BE2C (cell line): ENCODE measurements at regions not wholly inside any gene's neighbourhood (a gene's known extent, or its start where the extent isn't known, plus 50 kb on each side); places are given as distances from the start of the nearest gene placed in this dataset.

ENCODE experiments used
- DNase-seq: peaks from one replicate; pipeline ENCODE4 v3.0.0-alpha.2; 2020
- H3K27me3 ChIP-seq: fragments of 250-450 bp; sonication (Bioruptor Pico); 2 replicates; pipeline ENCODE4 v1.5.1; 2020; ENCODE audit warnings: mild to moderate bottlenecking
- H3K36me3 ChIP-seq: fragments of 250-450 bp; sonication (Bioruptor Pico); 2 replicates; pipeline ENCODE4 v1.5.1; 2020; ENCODE audit warnings: mild to moderate bottlenecking
- H3K4me1 ChIP-seq: fragments of 250-450 bp; sonication (Bioruptor Pico); 2 replicates; pipeline ENCODE4 v1.5.1; 2020
- H3K4me3 ChIP-seq: 2 replicates; pipeline ENCODE4 v1.5.1; 2011; ENCODE audit warnings: low read depth, low read length
- H3K9me3 ChIP-seq: fragments of 250-450 bp; sonication (Bioruptor Pico); 2 replicates; pipeline ENCODE4 v1.5.1; 2020
- TF ChIP-seq, protein P1 (sequence below): IDR thresholded peaks from 2 replicates; pipeline ENCODE4 v1.5.1; 2012; ENCODE audit warnings: mild to moderate bottlenecking, low read depth, low read length

GRCh38 chr3:66709532-66709931 is 208.7 kb upstream of the LRIG1 start:
- Histone ChIP-seq H3K4me1 (no peaks in the 10 kb centered on the region), H3K4me3 (no peak overlapping the region), H3K27me3 (no peaks in the 10 kb centered on the region), H3K36me3 (no peaks in the 10 kb centered on the region), H3K9me3 (no peaks in the 10 kb centered on the region)
- TF ChIP-seq, protein P1, sequence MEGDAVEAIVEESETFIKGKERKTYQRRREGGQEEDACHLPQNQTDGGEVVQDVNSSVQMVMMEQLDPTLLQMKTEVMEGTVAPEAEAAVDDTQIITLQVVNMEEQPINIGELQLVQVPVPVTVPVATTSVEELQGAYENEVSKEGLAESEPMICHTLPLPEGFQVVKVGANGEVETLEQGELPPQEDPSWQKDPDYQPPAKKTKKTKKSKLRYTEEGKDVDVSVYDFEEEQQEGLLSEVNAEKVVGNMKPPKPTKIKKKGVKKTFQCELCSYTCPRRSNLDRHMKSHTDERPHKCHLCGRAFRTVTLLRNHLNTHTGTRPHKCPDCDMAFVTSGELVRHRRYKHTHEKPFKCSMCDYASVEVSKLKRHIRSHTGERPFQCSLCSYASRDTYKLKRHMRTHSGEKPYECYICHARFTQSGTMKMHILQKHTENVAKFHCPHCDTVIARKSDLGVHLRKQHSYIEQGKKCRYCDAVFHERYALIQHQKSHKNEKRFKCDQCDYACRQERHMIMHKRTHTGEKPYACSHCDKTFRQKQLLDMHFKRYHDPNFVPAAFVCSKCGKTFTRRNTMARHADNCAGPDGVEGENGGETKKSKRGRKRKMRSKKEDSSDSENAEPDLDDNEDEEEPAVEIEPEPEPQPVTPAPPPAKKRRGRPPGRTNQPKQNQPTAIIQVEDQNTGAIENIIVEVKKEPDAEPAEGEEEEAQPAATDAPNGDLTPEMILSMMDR, result no peak
- DNase-seq, result no peak

GRCh38 chr3:66712210-66712609 is 211.4 kb upstream of the LRIG1 start:
- no peaks in the 10 kb centered on the region for H3K27me3 ChIP-seq
- H3K36me3 ChIP-seq, result no peaks in the 10 kb centered on the region
- H3K4me1 ChIP-seq, result no peaks in the 10 kb centered on the region
- no peaks in the 10 kb centered on the region for H3K9me3 ChIP-seq
- DNase-seq, result no peak
- no peak overlapping the region for H3K4me3 ChIP-seq
- TF ChIP-seq, protein P1, result no peak

- H3K9me3 ChIP-seq, result no peaks in the 10 kb centered on the region
- H3K4me1 ChIP-seq, result no peaks in the 10 kb centered on the region
- no peak for DNase-seq
- TF ChIP-seq, protein P1, result no peak
- no peaks in the 10 kb centered on the region for H3K27me3 ChIP-seq
- no peaks in the 10 kb centered on the region for H3K36me3 ChIP-seq
- H3K4me3 ChIP-seq, result no peak overlapping the region
Measured at GRCh38 chr3:66713921-66714320, 213.1 kb upstream of the LRIG1 start.

DNA sequence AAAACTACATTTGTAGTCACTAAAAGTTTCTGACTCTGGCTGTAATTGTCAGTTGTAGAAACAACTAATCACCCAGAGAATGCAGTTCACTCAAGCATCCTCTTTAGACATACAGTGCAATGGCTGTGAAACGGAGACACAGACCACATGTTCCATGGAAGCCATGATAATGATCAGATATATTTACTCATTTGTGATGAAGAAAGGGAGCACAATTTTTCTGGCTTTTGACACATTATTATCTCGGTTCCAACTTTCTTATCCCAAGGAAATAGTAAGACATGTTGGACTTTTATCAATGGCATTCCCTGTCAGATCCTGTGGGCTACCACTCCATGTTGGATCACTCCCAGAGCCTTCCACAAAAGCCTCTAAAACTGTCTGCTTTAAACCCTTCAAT is 215.0 kb upstream of the LRIG1 start:
- Histone ChIP-seq H3K27me3 (no peaks in the 10 kb centered on the region), H3K36me3 (no peaks in the 10 kb centered on the region), H3K9me3 (no peaks in the 10 kb centered on the region; the same call in 1 of the 2 replicates), H3K4me3 (no peak overlapping the region), H3K4me1 (no peaks in the 10 kb centered on the region)
- TF ChIP-seq, protein P1, result no peak
- no peak for DNase-seq

- Histone ChIP-seq H3K36me3 (no peaks in the 10 kb centered on the region), H3K27me3 (peaks cover 3% of the 10 kb centered on the region; the same call in 1 of the 2 replicates), H3K4me1 (no peaks in the 10 kb centered on the region), H3K4me3 (no peak overlapping the region), H3K9me3 (no peaks in the 10 kb centered on the region; the same call in 1 of the 2 replicates)
- DNase-seq, result no peak
- TF ChIP-seq, protein P1, result no peak
Measured at GRCh38 chr3:66717806-66718205, 217.0 kb upstream of the LRIG1 start.

DNA sequence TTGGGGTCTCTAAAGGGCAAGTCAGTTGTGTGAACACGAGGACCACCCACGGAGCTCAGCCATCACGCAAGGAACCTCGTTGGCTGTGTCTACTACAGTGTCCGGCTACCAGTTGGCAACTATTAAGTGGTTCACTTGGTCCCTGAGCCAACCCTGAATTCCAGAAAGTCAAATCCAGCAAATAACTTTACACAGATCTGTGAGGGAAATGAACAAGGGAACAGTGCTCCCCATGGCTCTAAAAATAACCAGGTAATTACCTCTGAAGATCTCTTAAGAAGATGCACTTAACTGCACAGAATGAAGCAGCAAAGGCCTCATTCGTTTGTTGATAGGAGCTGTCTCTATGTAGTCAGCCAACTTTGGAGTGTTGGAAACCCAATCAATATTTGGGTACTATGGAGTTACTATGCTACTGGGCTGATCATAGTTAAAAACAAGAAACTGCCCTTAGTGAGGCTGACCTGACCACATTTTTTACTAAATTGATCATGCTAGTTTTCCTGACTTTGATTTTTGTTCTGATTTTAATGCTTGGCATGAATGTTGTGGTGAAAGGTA is 219.1 kb upstream of the LRIG1 start:
- no peak for DNase-seq

More for the DNA sequence above, 219.1 kb upstream of the LRIG1 start:
- TF ChIP-seq, protein P1, result no peak
- H3K36me3 ChIP-seq, result no peaks in the 10 kb centered on the region
- H3K9me3 ChIP-seq, result no peaks in the 10 kb centered on the region; the same call in 1 of the 2 replicates
- H3K27me3 ChIP-seq, result peaks cover 3% of the 10 kb centered on the region; the same call in 1 of the 2 replicates
- H3K4me1 ChIP-seq, result no peaks in the 10 kb centered on the region
- H3K4me3 ChIP-seq, result no peak overlapping the region
